HG03175 (cell line): ENCODE measurements at regions not wholly inside any gene's neighbourhood (a gene's known extent, or its start where the extent isn't known, plus 50 kb on each side); places are given as distances from the start of the nearest gene placed in this dataset.

ENCODE experiments used
- ATAC-seq: cut with Tn5 transposase; IDR thresholded peaks from one replicate; pipeline ENCODE4 v1.9.1; 2021; ENCODE audit warnings: mild to moderate bottlenecking, moderate library complexity; ENCODE audit not compliant: unreplicated experiment

- ATAC-seq, result no peak
Measured at GRCh38 chr12:76704693-76705092, 59.2 kb upstream of the ZDHHC17 start.

GRCh38 chr12:76706101-76706500 is 57.8 kb upstream of the ZDHHC17 start:
- ATAC-seq, result no peak

GRCh38 chr12:76706761-76707160 is 57.2 kb upstream of the ZDHHC17 start:
- no peak for ATAC-seq

GRCh38 chr12:76707772-76708171 is 56.1 kb upstream of the ZDHHC17 start:
- ATAC-seq, result no peak

GRCh38 chr12:76708296-76708695 is 55.6 kb upstream of the ZDHHC17 start:
- no peak for ATAC-seq

- no peak for ATAC-seq
Measured at GRCh38 chr12:76711241-76711640, 52.7 kb upstream of the ZDHHC17 start.

GRCh38 chr12:76713130-76713529 is 50.8 kb upstream of the ZDHHC17 start:
- no peak for ATAC-seq

- no peak for ATAC-seq
Measured at GRCh38 chr12:76713986-76714385, 49.9 kb upstream of the ZDHHC17 start.
